A549 (cell line): ENCODE measurements at regions not wholly inside any gene's neighbourhood (a gene's known extent, or its start where the extent isn't known, plus 50 kb on each side); places are given as distances from the start of the nearest gene placed in this dataset.

Source experiments
- ATAC-seq, 2 experiments: fragments of 200-7000 bp in 1 of 2; fragments of >200 bp in 1 of 2; cut with Nextera tagmentation in 1 of 2; cut with Tn5 transposase in 1 of 2; 3 replicates each; pipeline versions ENCODE4 v1.8.0 to v1.9.1; 2018 to 2020; ENCODE audit warnings: mild to moderate bottlenecking in 1 of 2, moderate library complexity in 1 of 2
- CTCF ChIA-PET: fragments of 300-600 bp; sonication (Branson Sonifier 250); formaldehyde crosslinking; extraction: SDS; loops from one replicate; lab custom pipeline; 2021; ENCODE audit warnings: antibody characterized with exemption, inconsistent platforms; lab: Yijun Ruan, JAX
- POLR2A ChIA-PET: fragments of 350-600 bp; formaldehyde crosslinking; extraction: SDS; loops from one replicate; lab custom pipeline; 2021; ENCODE audit warnings: antibody characterized with exemption, inconsistent platforms; lab: Yijun Ruan, JAX
- DNase-seq, 2 experiments: peaks; one replicate each; pipeline versions ENCODE4 v3.0.0 to v3.0.0-alpha.2; 2011 to 2016; ENCODE audit warnings: low read depth in 1 of 2, low spot score in 1 of 2
- FAIRE-seq: peaks from 2 replicates; lab custom pipeline; 2011; peaks lifted over from hg19 to GRCh38; lab: Jason Lieb, UNC
- H3K27ac ChIP-seq, 2 experiments: fragments of >200 bp; sonication (Bioruptor Twin); formaldehyde crosslinking; 3 replicates each; pipeline ENCODE4 v1.5.1; 2016 to 2017
- H3K4me1 ChIP-seq: fragments of >200 bp; sonication (Bioruptor Twin); formaldehyde crosslinking; 3 replicates; pipeline ENCODE4 v1.6.1; 2016
- H3K4me2 ChIP-seq: fragments of >200 bp; sonication (Bioruptor Twin); formaldehyde crosslinking; 3 replicates; pipeline ENCODE4 v1.6.1; 2016
- H3K4me3 ChIP-seq: fragments of >200 bp; sonication (Bioruptor Twin); formaldehyde crosslinking; 3 replicates; pipeline ENCODE4 v1.5.1; 2016
- H3K9me3 ChIP-seq: fragments of >200 bp; sonication (Bioruptor Twin); formaldehyde crosslinking; 3 replicates; pipeline ENCODE4 v1.6.1; 2016
- BCL3 ChIP-seq: fragments of >200 bp; sonication (Bioruptor Twin); formaldehyde crosslinking; IDR thresholded peaks from 3 replicates; pipeline ENCODE4 v1.6.1; 2016
- CBX2 ChIP-seq: fragments of 200-600 bp; sonication (generic); IDR thresholded peaks from 2 replicates; pipeline ENCODE4 v1.6.1; 2016; ENCODE audit warnings: low read depth, mild to moderate bottlenecking, borderline replicate concordance
- CEBPB ChIP-seq, 2 experiments: fragments of >200 bp in 1 of 2; sonication (Bioruptor Twin) in 1 of 2; formaldehyde crosslinking in 1 of 2; IDR thresholded peaks; 2 replicates each; pipeline ENCODE4 v1.6.1; 2012 to 2016
- EHF ChIP-seq: fragments of 250-450 bp; sonication (Bioruptor Pico); IDR thresholded peaks from 2 replicates; pipeline ENCODE4 v1.5.0; 2020; ENCODE audit warnings: mild to moderate bottlenecking
- ELK1 ChIP-seq: fragments of 150-350 bp; IDR thresholded peaks from 2 replicates; pipeline ENCODE4 v1.6.1; 2014; ENCODE audit warnings: low read depth, mild to moderate bottlenecking, low read length
- FOSB ChIP-seq: fragments of 250-450 bp; sonication (Bioruptor Pico); IDR thresholded peaks from 2 replicates; pipeline ENCODE4 v1.5.0; 2020; ENCODE audit warnings: mild to moderate bottlenecking, moderate library complexity
- FOSL2 ChIP-seq, 2 experiments: fragments of 450-650 bp in 1 of 2; fragments of >200 bp in 1 of 2; sonication (Bioruptor Twin) in 1 of 2; formaldehyde crosslinking; IDR thresholded peaks; 2 replicates each; pipeline versions ENCODE4 v1.5.0 to v1.6.1; 2016 to 2020; ENCODE audit warnings: mild to moderate bottlenecking in 1 of 2, moderate library complexity in 1 of 2
- FOXS1 ChIP-seq: fragments of 250-450 bp; sonication (Bioruptor Pico); IDR thresholded peaks from 2 replicates; pipeline ENCODE4 v1.5.0; 2020; ENCODE audit warnings: mild to moderate bottlenecking, moderate library complexity
- HOXB13 ChIP-seq: fragments of 250-450 bp; sonication (Bioruptor Pico); IDR thresholded peaks from 2 replicates; pipeline ENCODE4 v1.5.0; 2020; ENCODE audit warnings: low read depth, mild to moderate bottlenecking, moderate library complexity
- HOXB5 ChIP-seq: fragments of 250-450 bp; sonication (Bioruptor Pico); IDR thresholded peaks from 2 replicates; pipeline ENCODE4 v1.5.0; 2020; ENCODE audit warnings: mild to moderate bottlenecking, moderate library complexity
- JUNB ChIP-seq: fragments of >200 bp; sonication (Bioruptor Twin); formaldehyde crosslinking; IDR thresholded peaks from 2 replicates; pipeline ENCODE4 v1.6.1; 2016
- NFE2L2 ChIP-seq: fragments of 150-350 bp; conservative IDR thresholded peaks from 2 replicates; pipeline ENCODE4 v1.6.1; 2014; ENCODE audit warnings: low read length
- NR3C1 ChIP-seq: fragments of >200 bp; sonication (Bioruptor Twin); formaldehyde crosslinking; IDR thresholded peaks from 3 replicates; pipeline ENCODE4 v1.6.1; 2017
- PHF8 ChIP-seq: fragments of 200-600 bp; sonication (generic); IDR thresholded peaks from 2 replicates; pipeline ENCODE4 v1.6.1; 2016; ENCODE audit warnings: low read depth, mild to moderate bottlenecking, antibody characterized with exemption, moderate library complexity, borderline replicate concordance
- POLR2AphosphoS2 ChIP-seq: conservative IDR thresholded peaks from 2 replicates; pipeline ENCODE4 v1.6.1; 2012; ENCODE audit warnings: low read length, improper control_type of control experiment, inconsistent platforms
- RAD21 ChIP-seq, 2 experiments: fragments of >200 bp in 1 of 2; sonication (Bioruptor Twin) in 1 of 2; formaldehyde crosslinking in 1 of 2; IDR thresholded peaks in 1 of 2; conservative IDR thresholded peaks in 1 of 2; 2 replicates in 1 of 2; 3 replicates in 1 of 2; pipeline ENCODE4 v1.6.1; 2012 to 2018; ENCODE audit warnings: inconsistent platforms in 1 of 2
- RARB ChIP-seq: fragments of 250-450 bp; sonication (Bioruptor Pico); IDR thresholded peaks from 2 replicates; pipeline ENCODE4 v1.8.0; 2021; ENCODE audit warnings: mild to moderate bottlenecking, moderate library complexity
- RFX5 ChIP-seq: fragments of 450-650 bp; IDR thresholded peaks from 2 replicates; pipeline ENCODE4 v1.7.1; 2014; ENCODE audit warnings: antibody characterized with exemption, mild to moderate bottlenecking, moderate library complexity
- WGBS: methylation state at CpG from one replicate; pipeline ENCODE4 v1.1.6; 2017; ENCODE audit errors: missing lambda C conversion rate; 5-methylcytosine and 5-hydroxymethylcytosine counted together
- TF ChIP-seq, protein P1 (sequence below): fragments of >200 bp; sonication (Bioruptor Twin); formaldehyde crosslinking; IDR thresholded peaks from 2 replicates; pipeline ENCODE4 v1.6.1; 2016

DNA sequence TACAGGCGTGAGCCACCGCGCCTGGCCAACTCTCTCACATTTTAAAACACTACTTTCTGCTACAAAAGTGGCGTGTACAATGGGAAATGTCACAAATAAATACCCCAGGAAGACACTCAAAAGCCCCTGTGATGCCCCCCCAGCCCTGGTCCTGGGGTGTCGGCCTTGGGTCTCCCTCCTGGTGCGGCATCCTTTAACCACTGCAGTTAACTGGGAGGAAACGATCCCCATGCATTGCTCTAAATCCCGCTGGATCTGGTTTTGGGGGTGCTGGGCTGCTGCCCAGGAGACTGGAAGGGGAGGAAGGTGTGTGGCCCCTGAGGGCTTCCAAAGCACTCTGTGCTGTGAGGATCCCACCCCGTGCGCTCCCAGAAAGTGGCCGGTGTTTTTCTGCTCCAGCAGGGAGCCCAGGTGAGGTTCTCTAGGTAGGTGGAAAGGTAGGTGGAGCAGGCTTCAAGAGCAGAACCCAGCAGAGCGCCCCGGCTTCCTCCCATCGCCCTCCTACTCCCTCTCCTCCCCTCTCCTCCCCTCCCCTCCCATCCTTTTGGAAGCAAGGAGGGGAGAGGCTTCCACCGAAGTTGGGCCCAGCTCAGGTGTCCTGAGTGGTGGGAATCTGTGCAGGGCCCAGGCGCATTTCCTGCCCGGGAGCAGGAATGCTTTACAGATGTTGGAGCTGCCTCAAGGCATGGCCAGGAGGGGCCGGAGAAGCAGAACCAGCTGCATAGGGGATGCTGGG lies 363.3 kb downstream of the SEC14L1 start (continued):
- TF ChIP-seq CEBPB (IDR thresholded peaks at IDR 0.05) (no peak), CBX2 (no peak), RFX5 (no peak)

GRCh38 chr17:77504652-77505155 lies 363.9 kb downstream of the SEC14L1 start:
- no peak overlapping the region for H3K4me3 ChIP-seq
- peaks cover 1% of the 10 kb centered on the region; the same call in 2 of the 3 replicates for H3K9me3 ChIP-seq
- TF ChIP-seq RARB (CRISPR knock-in tag) (no peak), FOSL2 (IDR thresholded peaks at IDR 0.05) (no peak), FOSL2 (CRISPR knock-in tag; IDR thresholded peaks at IDR 0.05) (no peak), JUNB (no peak), NFE2L2 (no peak), FOSB (CRISPR knock-in tag) (no peak), RAD21 (conservative IDR thresholded peaks at IDR 0.05 in 1 of 2, IDR thresholded peaks at IDR 0.05 in 1 of 2) (no peak), EHF (CRISPR knock-in tag) (no peak)
- TF ChIP-seq, all 56 proteins: peak for 0
- ATAC-seq (no peak), FAIRE-seq (no peak), DNase-seq (no peak)
- 80% methylated on average over 9 of the region's 9 CpGs for WGBS
- POLR2A ChIA-PET = interaction anchor here (1.0 kb wide), 1 partner anchor 454 kb away, joined by 3 read pairs; the partner anchor contains the start of gene TNRC6C
- CTCF ChIA-PET = interaction anchor here (0.7 to 7.0 kb wide), 5 partner anchors 12 to 509 kb away, joined by 3 to 64 read pairs (median 17); no protein-coding TSS in a partner anchor
- Histone ChIP-seq H3K27ac (no peak overlapping the region), H3K4me2 (no peak overlapping the region), H3K4me1 (peaks cover 13% of the 10 kb centered on the region)

GRCh38 chr17:77505181-77505639 lies 364.4 kb downstream of the SEC14L1 start:
- FAIRE-seq (no peak), ATAC-seq (no peak), DNase-seq (no peak)
- H3K9me3 ChIP-seq = peaks cover 6% of the 10 kb centered on the region; the same call in 2 of the 3 replicates
- ChIA-PET POLR2A (no interaction called here), CTCF (interaction anchor here (0.6 to 7.0 kb wide), 8 partner anchors 12 to 509 kb away, joined by 3 to 64 read pairs (median 4); no protein-coding TSS in a partner anchor)
- TF ChIP-seq CEBPB (IDR thresholded peaks at IDR 0.05) (no peak), BCL3 (no peak), ELK1 (no peak), NR3C1 (no peak), HOXB13 (CRISPR knock-in tag) (no peak), RARB (CRISPR knock-in tag) (no peak), FOXS1 (no peak), HOXB5 (CRISPR knock-in tag) (no peak), PHF8 (no peak), POLR2AphosphoS2 (no peak)
- TF ChIP-seq, protein P1, sequence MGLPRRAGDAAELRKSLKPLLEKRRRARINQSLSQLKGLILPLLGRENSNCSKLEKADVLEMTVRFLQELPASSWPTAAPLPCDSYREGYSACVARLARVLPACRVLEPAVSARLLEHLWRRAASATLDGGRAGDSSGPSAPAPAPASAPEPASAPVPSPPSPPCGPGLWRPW = no peak
- no peak overlapping the region for H3K27ac ChIP-seq
- WGBS = 85% methylated on average over 12 of the region's 12 CpGs
- H3K4me1 ChIP-seq = peaks cover 13% of the 10 kb centered on the region
- H3K4me2 ChIP-seq = no peak overlapping the region
- no peak overlapping the region for H3K4me3 ChIP-seq
